Endodermal cell (in vitro differentiated cells): ENCODE measurements at regions not wholly inside any gene's neighbourhood (a gene's known extent, or its start where the extent isn't known, plus 50 kb on each side); places are given as distances from the start of the nearest gene placed in this dataset.

ENCODE experiments used
- DNase-seq: peaks from one replicate; pipeline ENCODE4 v3.0.0-alpha.2; 2017
- H3K27ac ChIP-seq: 2 replicates; pipeline ENCODE4 v1.5.1; 2013; ENCODE audit warnings: mild to moderate bottlenecking, low read depth, low read length, moderate library complexity
- H3K27me3 ChIP-seq: 2 replicates; pipeline ENCODE4 v1.6.1; 2013; ENCODE audit warnings: mild to moderate bottlenecking, low read length, moderate library complexity; ENCODE audit not compliant: insufficient read depth, control insufficient read depth, poor library complexity, severe bottlenecking
- H3K36me3 ChIP-seq: 2 replicates; pipeline ENCODE4 v1.7.0; 2013; ENCODE audit warnings: mild to moderate bottlenecking, low read length, moderate library complexity; ENCODE audit not compliant: control insufficient read depth, insufficient read depth
- H3K4me1 ChIP-seq: one replicate; pipeline ENCODE4 v1.7.0; 2013; ENCODE audit warnings: low read length; ENCODE audit not compliant: control insufficient read depth, insufficient read depth
- H3K4me3 ChIP-seq: 2 replicates; pipeline ENCODE4 v1.5.1; 2013; ENCODE audit warnings: mild to moderate bottlenecking, low read length, moderate library complexity
- H3K9ac ChIP-seq: 2 replicates; pipeline ENCODE4 v1.6.1; 2013; ENCODE audit warnings: mild to moderate bottlenecking, low read length, moderate library complexity; ENCODE audit not compliant: poor library complexity, severe bottlenecking; ENCODE audit errors: extremely low read depth
- H3K9me3 ChIP-seq: 2 replicates; pipeline ENCODE4 v1.6.1; 2013; ENCODE audit warnings: mild to moderate bottlenecking, low read length, moderate library complexity; ENCODE audit not compliant: control insufficient read depth
- H3K27ac Mint-ChIP-seq: 2 replicates; pipeline ENCODE4 v1.8.0; 2020; ENCODE audit warnings: mixed read lengths
- H3K27me3 Mint-ChIP-seq: 2 replicates; pipeline ENCODE4 v1.8.0; 2021; ENCODE audit warnings: mild to moderate bottlenecking, mixed read lengths; ENCODE audit not compliant: insufficient read depth
- H3K36me3 Mint-ChIP-seq: 2 replicates; pipeline ENCODE4 v1.8.0; 2020; ENCODE audit warnings: low read depth, mixed read lengths
- H3K4me1 Mint-ChIP-seq: 2 replicates; pipeline ENCODE4 v1.8.0; 2020; ENCODE audit warnings: mixed read lengths
- H3K4me3 Mint-ChIP-seq: 2 replicates; pipeline ENCODE4 v1.8.0; 2020; ENCODE audit warnings: mild to moderate bottlenecking, moderate library complexity, mixed read lengths
- H3K9me3 Mint-ChIP-seq: 2 replicates; pipeline ENCODE4 v1.8.0; 2020; ENCODE audit warnings: mild to moderate bottlenecking, mixed read lengths
- CTCF ChIP-seq: fragments of 200-600 bp; sonication (generic); conservative IDR thresholded peaks from 2 replicates; pipeline ENCODE4 v1.5.0; 2021; ENCODE audit warnings: antibody characterized with exemption, mild to moderate bottlenecking
- whole genome bisulfite sequencing, 2 experiments: methylation state at CpG; one replicate each; pipeline versions ENCODE4 v1.1.5 to v1.1.7; 2013; ENCODE audit warnings: missing lambda C conversion rate in 2 of 2, mixed read lengths in 1 of 2; ENCODE audit not compliant: insufficient coverage in 1 of 2, insufficient read length in 1 of 2; 5-methylcytosine and 5-hydroxymethylcytosine counted together

- Mint-ChIP-seq H3K36me3 (no peaks in the 10 kb centered on the region), H3K4me1 (no peaks in the 10 kb centered on the region), H3K27ac (no peak overlapping the region), H3K9me3 (no peaks in the 10 kb centered on the region), H3K4me3 (no peak overlapping the region), H3K27me3 (no peaks in the 10 kb centered on the region)
- Histone ChIP-seq H3K4me3 (no peak overlapping the region), H3K4me1 (no peaks in the 10 kb centered on the region), H3K27me3 (no peaks in the 10 kb centered on the region), H3K9ac (no peak overlapping the region), H3K9me3 (peaks cover 9% of the 10 kb centered on the region), H3K36me3 (no peaks in the 10 kb centered on the region), H3K27ac (no peak overlapping the region)
- TF ChIP-seq CTCF: no peak
- DNase-seq: no peak
- WGBS, 2 experiments: 100% methylated on average over 1 of the region's 1 CpG
Measured at GRCh38 chr10:106438386-106438785, 726.1 kb downstream of the SORCS1 start.

- H3K27me3 ChIP-seq: no peaks in the 10 kb centered on the region
- WGBS, 2 experiments: 100% methylated on average over 1 of the region's 3 CpGs; no CpG with 5 or more reads in 1 of the 2 experiments
- no peaks in the 10 kb centered on the region for H3K27me3 Mint-ChIP-seq
Measured at GRCh38 chr10:106436123-106436715, 728.3 kb downstream of the SORCS1 start.

GRCh38 chr10:106435081-106435480 is 729.4 kb downstream of the SORCS1 start:
- Mint-ChIP-seq H3K4me1 (no peaks in the 10 kb centered on the region), H3K27me3 (no peaks in the 10 kb centered on the region), H3K36me3 (no peaks in the 10 kb centered on the region), H3K4me3 (no peak overlapping the region), H3K9me3 (no peaks in the 10 kb centered on the region), H3K27ac (no peak overlapping the region)
- DNase-seq: no peak
- Histone ChIP-seq H3K4me1 (no peaks in the 10 kb centered on the region), H3K4me3 (no peak overlapping the region), H3K9me3 (peaks cover 9% of the 10 kb centered on the region), H3K27me3 (no peaks in the 10 kb centered on the region), H3K36me3 (no peaks in the 10 kb centered on the region), H3K9ac (no peak overlapping the region), H3K27ac (no peak overlapping the region)
- 100% methylated on average over 1 of the region's 1 CpG; no CpG with 5 or more reads in 1 of the 2 experiments for WGBS, 2 experiments
- no peak for TF ChIP-seq CTCF

More at GRCh38 chr10:106436123-106436715, 728.3 kb downstream of the SORCS1 start:
- Histone ChIP-seq H3K9me3 (peaks cover 9% of the 10 kb centered on the region), H3K9ac (no peak overlapping the region), H3K27ac (no peak overlapping the region), H3K36me3 (no peaks in the 10 kb centered on the region), H3K4me3 (no peak overlapping the region), H3K4me1 (no peaks in the 10 kb centered on the region)
- Mint-ChIP-seq H3K36me3 (no peaks in the 10 kb centered on the region), H3K4me1 (no peaks in the 10 kb centered on the region), H3K4me3 (no peak overlapping the region), H3K9me3 (no peaks in the 10 kb centered on the region), H3K27ac (no peak overlapping the region)
- no peak for DNase-seq
- no peak for TF ChIP-seq CTCF
